ENCODE measurements at regions not wholly inside any gene's neighbourhood (a gene's known extent, or its start where the extent isn't known, plus 50 kb on each side); places are given as distances from the start of the nearest gene placed in this dataset.

GRCh38 chr10:52955337-52955736, 182.8 kb upstream of the MBL2 start:
- no peaks in the 10 kb centered on the region for H3K4me1 ChIP-seq (ENCODE audit: control insufficient read depth, extremely low read depth, insufficient read depth, low read length)
- H3K4me2 ChIP-seq (ENCODE audit: control insufficient read depth, extremely low read depth, insufficient read depth, low read depth, low read length): no peak overlapping the region
- no peaks in the 10 kb centered on the region for H3K36me3 ChIP-seq (ENCODE audit: control insufficient read depth in 2 of 2, extremely low read depth in 1 of 2, insufficient read depth in 2 of 2, low read length in 2 of 2)
- DNase-seq (ENCODE audit: low read depth, low spot score) (no peak), FAIRE-seq (no peak)
- H2AFZ ChIP-seq (ENCODE audit: control insufficient read depth, low read length): no peak overlapping the region
- no peak overlapping the region for H3K27ac ChIP-seq (ENCODE audit: control insufficient read depth, insufficient read depth, low read length)
- H3K4me3 ChIP-seq (ENCODE audit: control insufficient read depth in 2 of 3, extremely low read depth in 1 of 3, insufficient read depth in 2 of 3, low read depth in 1 of 3, low read length in 3 of 3): no peak overlapping the region
- no peaks in the 10 kb centered on the region for H3K79me2 ChIP-seq (ENCODE audit: control insufficient read depth, insufficient read depth, low read length)
- H3K9ac ChIP-seq (ENCODE audit: control insufficient read depth, extremely low read depth, insufficient read depth, low read length): no peak overlapping the region
- no peaks in the 10 kb centered on the region for H3K27me3 ChIP-seq (ENCODE audit: control insufficient read depth, extremely low read depth, insufficient read depth, low read length)
- TF ChIP-seq EZH2 (IDR thresholded peaks at IDR 0.05; ENCODE audit: low read length): no peak
- TF ChIP-seq CTCF (optimal IDR thresholded peaks at IDR 0.05 in 1 of 3, IDR thresholded peaks at IDR 0.05 in 1 of 3, conservative IDR thresholded peaks at IDR 0.05 in 1 of 3; ENCODE audit: extremely low read depth in 1 of 3, insufficient read depth in 2 of 3, low read length in 3 of 3): no peak
- H3K9me3 ChIP-seq (ENCODE audit: control insufficient read depth, low read depth, low read length): no peaks in the 10 kb centered on the region
- H3K9me1 ChIP-seq (ENCODE audit: control insufficient read depth, extremely low read depth, insufficient read depth, low read length): no peaks in the 10 kb centered on the region
- no peaks in the 10 kb centered on the region for H4K20me1 ChIP-seq (ENCODE audit: control insufficient read depth, extremely low read depth, insufficient read depth, low read length)
- dilution Hi-C loops (cut with MboI; ENCODE audit: extremely low pct_ligation_motif_present, low sequenced_read_pairs): no loop called here

GRCh38 chr10:52954407-52954806, 181.8 kb upstream of the MBL2 start:
- no peaks in the 10 kb centered on the region for H3K9me3 ChIP-seq (ENCODE audit: control insufficient read depth, low read depth, low read length)
- no peak overlapping the region for H3K9ac ChIP-seq (ENCODE audit: control insufficient read depth, extremely low read depth, insufficient read depth, low read length)
- H3K4me3 ChIP-seq (ENCODE audit: control insufficient read depth in 2 of 3, extremely low read depth in 1 of 3, insufficient read depth in 2 of 3, low read depth in 1 of 3, low read length in 3 of 3): no peak overlapping the region
- H2AFZ ChIP-seq (ENCODE audit: control insufficient read depth, low read length): no peak overlapping the region
- no peaks in the 10 kb centered on the region for H3K79me2 ChIP-seq (ENCODE audit: control insufficient read depth, insufficient read depth, low read length)
- no peak overlapping the region for H3K4me2 ChIP-seq (ENCODE audit: control insufficient read depth, extremely low read depth, insufficient read depth, low read depth, low read length)
- no peaks in the 10 kb centered on the region for H3K4me1 ChIP-seq (ENCODE audit: control insufficient read depth, extremely low read depth, insufficient read depth, low read length)
- no peaks in the 10 kb centered on the region for H3K36me3 ChIP-seq (ENCODE audit: control insufficient read depth in 2 of 2, extremely low read depth in 1 of 2, insufficient read depth in 2 of 2, low read length in 2 of 2)
- FAIRE-seq (peak; percentile 34), DNase-seq (ENCODE audit: low read depth, low spot score) (no peak)
- no peaks in the 10 kb centered on the region for H3K27me3 ChIP-seq (ENCODE audit: control insufficient read depth, extremely low read depth, insufficient read depth, low read length)
- TF ChIP-seq EZH2 (IDR thresholded peaks at IDR 0.05; ENCODE audit: low read length) (no peak), CTCF (optimal IDR thresholded peaks at IDR 0.05 in 1 of 3, IDR thresholded peaks at IDR 0.05 in 1 of 3, conservative IDR thresholded peaks at IDR 0.05 in 1 of 3; ENCODE audit: extremely low read depth in 1 of 3, insufficient read depth in 2 of 3, low read length in 3 of 3) (no peak)
- H3K9me1 ChIP-seq (ENCODE audit: control insufficient read depth, extremely low read depth, insufficient read depth, low read length): no peaks in the 10 kb centered on the region
- dilution Hi-C loops (cut with MboI; ENCODE audit: extremely low pct_ligation_motif_present, low sequenced_read_pairs): no loop called here
- no peaks in the 10 kb centered on the region for H4K20me1 ChIP-seq (ENCODE audit: control insufficient read depth, extremely low read depth, insufficient read depth, low read length)
- H3K27ac ChIP-seq (ENCODE audit: control insufficient read depth, insufficient read depth, low read length): peak overlapping the region; percentile 18
